ENCODE measurements at regions not wholly inside any gene's neighbourhood (a gene's known extent, or its start where the extent isn't known, plus 50 kb on each side); places are given as distances from the start of the nearest gene placed in this dataset.

GRCh38 chr18:22026362-22026761 lies 143.0 kb upstream of the GATA6 start:
- DNase-seq (ENCODE audit: low spot score): no peak
- no peak for TF ChIP-seq CTCF (IDR thresholded peaks at IDR 0.05; ENCODE audit: extremely low read depth, missing control alignments)

DNA sequence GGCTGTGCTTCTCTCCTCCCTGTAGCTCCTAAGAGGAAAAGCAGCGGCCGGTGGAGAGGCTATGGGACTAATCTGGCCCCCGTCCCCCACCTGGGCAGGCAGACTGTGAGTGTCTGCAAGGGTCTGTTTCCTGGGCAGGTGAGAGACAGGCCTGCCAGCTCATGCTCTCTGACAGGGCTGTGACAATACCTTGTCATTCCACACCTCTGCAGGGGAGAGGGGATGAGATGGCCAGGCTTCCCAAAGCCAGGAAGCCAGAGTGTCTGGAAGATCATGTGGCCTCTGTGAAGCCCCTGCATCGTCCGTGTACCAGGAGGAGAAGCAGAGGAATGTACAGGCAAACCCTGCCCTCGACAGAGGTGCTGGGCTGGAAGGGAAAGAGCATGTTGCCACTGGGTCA lies 142.5 kb upstream of the GATA6 start:
- DNase-seq (ENCODE audit: low spot score): no peak

DNA sequence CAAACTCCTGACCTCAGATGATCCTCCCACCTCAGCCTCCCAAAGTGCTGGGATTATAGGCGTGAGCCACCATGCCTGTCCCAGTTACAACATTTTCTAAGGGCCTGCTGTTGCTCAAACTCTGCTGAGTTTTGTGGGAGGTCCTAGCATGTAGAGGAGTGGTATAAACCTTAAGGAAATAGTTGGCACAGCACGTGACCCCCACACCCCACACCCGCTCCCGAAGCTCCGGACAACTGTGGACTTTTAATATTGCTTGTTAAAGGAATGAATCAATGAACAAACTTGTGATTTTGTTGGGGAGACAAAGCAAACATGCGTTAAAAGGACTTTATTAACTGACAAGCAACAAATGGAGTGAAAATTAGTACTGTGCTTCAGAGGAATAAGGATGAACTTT lies 137.8 kb upstream of the GATA6 start:
- TF ChIP-seq CTCF (IDR thresholded peaks at IDR 0.05; ENCODE audit: extremely low read depth, missing control alignments): no peak
- DNase-seq (ENCODE audit: low spot score): no peak

More for the DNA sequence above, 142.5 kb upstream of the GATA6 start:
- no peak for TF ChIP-seq CTCF (IDR thresholded peaks at IDR 0.05; ENCODE audit: extremely low read depth, missing control alignments)

DNA sequence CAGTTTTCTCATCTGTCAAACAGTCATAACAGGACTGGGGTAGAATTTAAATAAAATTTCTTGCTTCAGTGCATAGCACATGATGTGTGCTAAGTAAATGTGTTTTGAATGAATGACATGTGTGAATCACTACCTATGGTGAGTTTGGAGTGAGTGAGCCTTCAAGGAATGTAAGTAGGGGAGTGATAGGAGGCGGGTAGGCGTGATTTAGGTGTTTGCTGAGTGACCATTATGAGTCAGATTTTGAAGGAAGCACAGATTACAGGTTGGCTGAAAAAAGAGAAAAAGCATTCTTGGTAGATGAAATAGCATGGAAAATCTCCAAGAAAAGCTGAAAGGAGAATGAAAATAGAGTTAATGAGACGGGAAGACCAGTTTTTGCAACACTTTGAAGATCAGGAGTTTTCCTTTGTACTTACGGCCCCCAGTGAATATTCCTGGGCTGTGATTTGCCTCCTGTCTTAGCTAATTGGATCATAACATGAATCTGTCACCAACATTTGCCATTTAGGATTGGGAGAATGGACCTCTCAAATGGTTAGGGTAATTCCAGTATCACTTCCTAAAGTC lies 136.9 kb upstream of the GATA6 start:
- no peak for DNase-seq (ENCODE audit: low spot score)
- no peak for TF ChIP-seq CTCF (IDR thresholded peaks at IDR 0.05; ENCODE audit: extremely low read depth, missing control alignments)

DNA sequence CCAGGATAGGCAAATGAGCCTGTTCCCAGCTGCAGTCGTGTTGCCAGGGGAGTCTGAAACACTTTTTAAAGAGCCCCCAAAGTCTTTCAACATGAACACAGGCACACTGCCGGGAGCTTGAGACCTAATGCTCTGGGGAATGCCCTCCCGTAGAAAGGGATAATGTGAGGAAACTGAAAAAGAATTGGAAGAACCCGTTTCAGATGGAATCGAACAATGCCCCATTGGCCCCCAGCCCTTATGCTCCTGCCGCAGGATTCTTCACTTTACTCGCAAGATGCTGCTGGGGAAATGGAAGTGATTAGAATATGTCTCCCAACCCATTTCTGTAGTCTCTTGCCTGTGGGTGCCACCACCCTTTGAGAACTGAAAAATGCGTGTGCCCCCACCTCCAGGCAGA lies 136.3 kb upstream of the GATA6 start:
- TF ChIP-seq CTCF (IDR thresholded peaks at IDR 0.05; ENCODE audit: extremely low read depth, missing control alignments): no peak
- DNase-seq (ENCODE audit: low spot score): no peak

GRCh38 chr18:22034276-22034675 lies 135.1 kb upstream of the GATA6 start:
- no peak for TF ChIP-seq CTCF (IDR thresholded peaks at IDR 0.05; ENCODE audit: extremely low read depth, missing control alignments)
- no peak for DNase-seq (ENCODE audit: low spot score)

GRCh38 chr18:22040533-22040932 lies 128.9 kb upstream of the GATA6 start:
- TF ChIP-seq CTCF (IDR thresholded peaks at IDR 0.05; ENCODE audit: extremely low read depth, missing control alignments): no peak
- DNase-seq (ENCODE audit: low spot score): no peak

Data from GM20000 (cell line).